Adipose tissue (tissue), 3 donors: ENCODE measurements at regions not wholly inside any gene's neighbourhood (a gene's known extent, or its start where the extent isn't known, plus 50 kb on each side); places are given as distances from the start of the nearest gene placed in this dataset.

Experiments
- H3K27ac ChIP-seq: one replicate; pipeline ENCODE4 v1.5.1; 2013; ENCODE audit warnings: low read depth, low read length
- WGBS, 3 donors: extraction: QIAGEN DNeasy Blood & Tissue Kit; methylation state at CpG; one replicate each; pipeline ENCODE4 v1.1.7; 2013; 5-methylcytosine and 5-hydroxymethylcytosine counted together
- donor health status: healthy with polysubstance abuse.
- donor health status: Bipolar disorder and iron deficiency.
- donor health status: healthy.

- no peak overlapping the region for H3K27ac ChIP-seq
- 84 to 92% (median 89%) methylated on average over 2 of the region's 2 CpGs for WGBS, 3 donors
Observed at GRCh38 chr14:53836551-53836950, 120.1 kb downstream of the BMP4 start.

- 49 to 72% (median 53%) methylated on average over 4 of the region's 4 CpGs for WGBS, 3 donors
- H3K27ac ChIP-seq: no peak overlapping the region
Observed at GRCh38 chr14:53828820-53829219, 127.8 kb downstream of the BMP4 start.

GRCh38 chr14:53824061-53824460 lies 132.6 kb downstream of the BMP4 start:
- 79 to 91% (median 86%) methylated on average over 1 of the region's 1 CpG for WGBS, 3 donors

GRCh38 chr14:53814392-53814791 lies 142.2 kb downstream of the BMP4 start:
- no peak overlapping the region for H3K27ac ChIP-seq
- WGBS, 3 donors: 56 to 68% (median 58%) methylated on average over 4 of the region's 4 CpGs

More at GRCh38 chr14:53824061-53824460, 132.6 kb downstream of the BMP4 start:
- H3K27ac ChIP-seq: no peak overlapping the region

GRCh38 chr14:53810221-53810620 lies 146.4 kb downstream of the BMP4 start:
- 79 to 90% (median 86%) methylated on average over 7 of the region's 7 CpGs for WGBS, 3 donors
- no peak overlapping the region for H3K27ac ChIP-seq

- H3K27ac ChIP-seq: no peak overlapping the region
Observed at GRCh38 chr14:53808042-53808441, 148.6 kb downstream of the BMP4 start.

- H3K27ac ChIP-seq: no peak overlapping the region
- WGBS, 3 donors: 55 to 66% (median 60%) methylated on average over 3 of the region's 3 CpGs
Observed at GRCh38 chr14:53807542-53807941, 149.1 kb downstream of the BMP4 start.

GRCh38 chr14:53807108-53807507 lies 149.5 kb downstream of the BMP4 start:
- 62 to 90% (median 65%) methylated on average over 2 of the region's 2 CpGs for WGBS, 3 donors
- H3K27ac ChIP-seq: no peak overlapping the region

- no peak overlapping the region for H3K27ac ChIP-seq
- WGBS, 3 donors: 67 to 86% (median 83%) methylated on average over 1 of the region's 1 CpG
Observed at GRCh38 chr14:53796734-53797133, 159.9 kb downstream of the BMP4 start.

- H3K27ac ChIP-seq: no peak overlapping the region
- 61 to 77% (median 72%) methylated on average over 2 of the region's 2 CpGs for WGBS, 3 donors
Observed at GRCh38 chr14:53793790-53794505, 162.7 kb downstream of the BMP4 start.

GRCh38 chr14:53792909-53793308 lies 163.7 kb downstream of the BMP4 start:
- WGBS, 3 donors: 88 to 100% (median 98%) methylated on average over 1 of the region's 1 CpG
- no peak overlapping the region for H3K27ac ChIP-seq

GRCh38 chr14:53790731-53791500 lies 165.7 kb downstream of the BMP4 start:
- WGBS, 3 donors: 61 to 75% (median 71%) methylated on average over 3 of the region's 3 CpGs
- no peak overlapping the region for H3K27ac ChIP-seq

GRCh38 chr14:53788566-53788965 lies 168.1 kb downstream of the BMP4 start:
- no peak overlapping the region for H3K27ac ChIP-seq
- 78 to 92% (median 88%) methylated on average over 5 of the region's 5 CpGs for WGBS, 3 donors

GRCh38 chr14:53786045-53786444 lies 170.6 kb downstream of the BMP4 start:
- no peak overlapping the region for H3K27ac ChIP-seq

GRCh38 chr14:53784688-53785087 lies 171.9 kb downstream of the BMP4 start:
- WGBS, 3 donors: 87 to 95% (median 94%) methylated on average over 3 of the region's 3 CpGs
- no peak overlapping the region for H3K27ac ChIP-seq

- no peak overlapping the region for H3K27ac ChIP-seq
Observed at GRCh38 chr14:53783256-53783655, 173.4 kb downstream of the BMP4 start.

- no peak overlapping the region for H3K27ac ChIP-seq
- WGBS, 3 donors: 88 to 92% (median 91%) methylated on average over 7 of the region's 7 CpGs
Observed at GRCh38 chr14:53780051-53780555, 176.5 kb downstream of the BMP4 start.

GRCh38 chr14:53779301-53779700 lies 177.3 kb downstream of the BMP4 start:
- WGBS, 3 donors: 43 to 65% (median 64%) methylated on average over 2 of the region's 2 CpGs

GRCh38 chr14:53778263-53778662 lies 178.4 kb downstream of the BMP4 start:
- H3K27ac ChIP-seq: no peak overlapping the region

More at GRCh38 chr14:53779301-53779700, 177.3 kb downstream of the BMP4 start:
- H3K27ac ChIP-seq: no peak overlapping the region

- no peak overlapping the region for H3K27ac ChIP-seq
- WGBS, 3 donors: 90 to 93% (median 90%) methylated on average over 5 of the region's 5 CpGs
Observed at GRCh38 chr14:53772936-53773335, 183.7 kb downstream of the BMP4 start.
